BE2C (cell line): ENCODE measurements at regions not wholly inside any gene's neighbourhood (a gene's known extent, or its start where the extent isn't known, plus 50 kb on each side); places are given as distances from the start of the nearest gene placed in this dataset.

Source experiments
- DNase-seq: peaks from one replicate; pipeline ENCODE4 v3.0.0-alpha.2; 2020
- H3K27me3 ChIP-seq: fragments of 250-450 bp; sonication (Bioruptor Pico); 2 replicates; pipeline ENCODE4 v1.5.1; 2020; ENCODE audit warnings: mild to moderate bottlenecking
- H3K36me3 ChIP-seq: fragments of 250-450 bp; sonication (Bioruptor Pico); 2 replicates; pipeline ENCODE4 v1.5.1; 2020; ENCODE audit warnings: mild to moderate bottlenecking
- H3K4me1 ChIP-seq: fragments of 250-450 bp; sonication (Bioruptor Pico); 2 replicates; pipeline ENCODE4 v1.5.1; 2020
- H3K4me3 ChIP-seq: 2 replicates; pipeline ENCODE4 v1.5.1; 2011; ENCODE audit warnings: low read depth, low read length
- H3K9me3 ChIP-seq: fragments of 250-450 bp; sonication (Bioruptor Pico); 2 replicates; pipeline ENCODE4 v1.5.1; 2020
- TF ChIP-seq, protein P1 (sequence below): IDR thresholded peaks from 2 replicates; pipeline ENCODE4 v1.5.1; 2012; ENCODE audit warnings: mild to moderate bottlenecking, low read depth, low read length

DNA sequence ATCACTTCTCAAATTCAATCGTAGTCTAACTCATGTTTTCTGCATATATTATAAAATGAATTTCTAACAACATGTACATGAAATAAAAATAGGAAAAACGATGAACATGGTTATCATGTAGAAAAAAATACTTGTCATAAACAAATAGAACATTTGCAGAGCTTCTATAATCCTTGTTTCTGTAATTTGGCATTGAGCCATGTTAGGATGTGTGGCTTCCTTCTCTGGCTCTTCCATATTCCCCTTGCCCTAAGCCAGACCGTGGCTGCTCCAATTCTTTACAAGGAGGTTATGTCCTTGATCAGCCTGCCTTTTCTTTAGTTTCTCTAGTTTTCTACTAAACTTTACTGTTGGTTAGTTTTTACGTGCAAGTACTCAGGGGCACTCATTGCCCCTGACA is 155.3 kb downstream of the COL6A3 start:
- H3K36me3 ChIP-seq = no peaks in the 10 kb centered on the region
- DNase-seq = no peak
- no peaks in the 10 kb centered on the region for H3K4me1 ChIP-seq
- H3K4me3 ChIP-seq = no peak overlapping the region
- no peaks in the 10 kb centered on the region for H3K9me3 ChIP-seq
- TF ChIP-seq, protein P1, sequence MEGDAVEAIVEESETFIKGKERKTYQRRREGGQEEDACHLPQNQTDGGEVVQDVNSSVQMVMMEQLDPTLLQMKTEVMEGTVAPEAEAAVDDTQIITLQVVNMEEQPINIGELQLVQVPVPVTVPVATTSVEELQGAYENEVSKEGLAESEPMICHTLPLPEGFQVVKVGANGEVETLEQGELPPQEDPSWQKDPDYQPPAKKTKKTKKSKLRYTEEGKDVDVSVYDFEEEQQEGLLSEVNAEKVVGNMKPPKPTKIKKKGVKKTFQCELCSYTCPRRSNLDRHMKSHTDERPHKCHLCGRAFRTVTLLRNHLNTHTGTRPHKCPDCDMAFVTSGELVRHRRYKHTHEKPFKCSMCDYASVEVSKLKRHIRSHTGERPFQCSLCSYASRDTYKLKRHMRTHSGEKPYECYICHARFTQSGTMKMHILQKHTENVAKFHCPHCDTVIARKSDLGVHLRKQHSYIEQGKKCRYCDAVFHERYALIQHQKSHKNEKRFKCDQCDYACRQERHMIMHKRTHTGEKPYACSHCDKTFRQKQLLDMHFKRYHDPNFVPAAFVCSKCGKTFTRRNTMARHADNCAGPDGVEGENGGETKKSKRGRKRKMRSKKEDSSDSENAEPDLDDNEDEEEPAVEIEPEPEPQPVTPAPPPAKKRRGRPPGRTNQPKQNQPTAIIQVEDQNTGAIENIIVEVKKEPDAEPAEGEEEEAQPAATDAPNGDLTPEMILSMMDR = no peak
- H3K27me3 ChIP-seq = no peaks in the 10 kb centered on the region

GRCh38 chr2:237259201-237259600 is 154.8 kb downstream of the COL6A3 start:
- TF ChIP-seq, protein P1 = no peak
- Histone ChIP-seq H3K36me3 (no peaks in the 10 kb centered on the region), H3K9me3 (no peaks in the 10 kb centered on the region), H3K4me3 (no peak overlapping the region), H3K4me1 (no peaks in the 10 kb centered on the region), H3K27me3 (no peaks in the 10 kb centered on the region)
- DNase-seq = no peak

DNA sequence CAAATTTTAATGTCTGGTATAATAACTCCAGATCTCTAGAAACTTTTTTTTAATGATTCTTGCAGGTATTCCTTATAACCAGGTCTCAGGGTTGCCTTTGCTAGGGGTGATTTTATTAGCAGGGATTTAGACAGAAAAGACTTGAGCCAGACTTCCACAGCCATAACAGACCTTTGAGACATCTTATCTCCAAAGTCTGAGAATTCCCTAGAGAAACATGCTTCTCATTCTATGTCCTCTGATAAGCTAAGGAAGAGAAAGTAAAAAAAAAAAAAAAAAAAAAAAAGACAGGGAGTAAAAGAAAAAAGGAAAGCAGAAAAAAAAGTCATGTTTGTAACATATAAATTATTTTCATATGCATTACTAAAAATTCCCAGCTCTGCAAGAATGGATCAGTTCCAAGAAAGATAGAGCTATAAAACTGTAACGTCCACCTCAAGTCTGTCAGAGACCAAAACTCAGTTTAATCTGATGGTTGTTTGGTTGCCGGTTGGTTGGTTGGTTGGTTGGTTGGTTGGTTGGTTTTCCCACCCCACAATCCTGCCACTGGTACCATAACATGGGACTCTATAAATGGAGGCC is 153.8 kb downstream of the COL6A3 start:
- no peaks in the 10 kb centered on the region for H3K4me1 ChIP-seq
- TF ChIP-seq, protein P1 = no peak

DNA sequence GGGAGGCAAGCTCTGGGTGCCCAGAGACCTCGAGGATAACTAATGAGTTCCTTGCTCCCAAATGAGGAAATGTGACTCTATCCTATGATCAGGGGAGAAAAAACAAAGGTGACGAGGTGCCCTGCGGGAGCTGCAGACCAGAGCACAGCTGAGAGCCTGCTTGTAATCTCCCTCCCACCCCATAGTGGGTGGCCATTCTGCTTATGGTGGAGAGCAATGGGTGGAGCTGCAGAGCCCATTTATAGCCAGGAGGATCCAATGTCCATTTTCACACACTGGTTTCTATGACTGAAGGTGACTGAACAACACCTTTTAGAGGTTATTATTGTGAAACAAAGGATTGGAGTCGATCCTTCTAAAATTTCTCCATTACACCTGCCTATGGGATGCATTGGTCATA is 153.3 kb downstream of the COL6A3 start:
- no peak for DNase-seq
- Histone ChIP-seq H3K9me3 (no peaks in the 10 kb centered on the region), H3K27me3 (no peaks in the 10 kb centered on the region), H3K4me1 (no peaks in the 10 kb centered on the region), H3K4me3 (no peak overlapping the region), H3K36me3 (no peaks in the 10 kb centered on the region)
- TF ChIP-seq, protein P1 = no peak

More for the DNA sequence above, 153.8 kb downstream of the COL6A3 start:
- Histone ChIP-seq H3K36me3 (no peaks in the 10 kb centered on the region), H3K27me3 (no peaks in the 10 kb centered on the region), H3K4me3 (no peak overlapping the region), H3K9me3 (no peaks in the 10 kb centered on the region)
- DNase-seq = no peak

DNA sequence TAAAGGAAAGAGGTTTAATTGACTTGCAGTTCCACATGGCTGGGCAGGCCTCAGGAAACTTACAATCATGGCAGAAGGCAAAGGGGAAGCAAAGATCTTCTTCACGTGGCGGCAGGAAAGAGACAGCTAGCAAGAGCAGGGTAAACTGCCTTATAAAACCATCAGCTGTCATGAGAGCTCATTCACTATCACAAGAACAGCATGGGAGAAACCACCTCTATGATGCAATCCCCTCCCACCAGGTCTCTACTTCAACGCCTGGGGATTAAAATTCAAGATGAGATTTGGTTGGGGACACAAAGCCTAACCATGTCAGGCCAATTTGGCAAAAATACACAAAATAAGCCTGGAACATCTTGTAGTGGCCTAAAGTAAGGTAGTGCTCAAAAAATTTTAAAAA is 152.6 kb downstream of the COL6A3 start:
- Histone ChIP-seq H3K9me3 (no peaks in the 10 kb centered on the region), H3K36me3 (no peaks in the 10 kb centered on the region), H3K4me1 (no peaks in the 10 kb centered on the region), H3K27me3 (no peaks in the 10 kb centered on the region), H3K4me3 (no peak overlapping the region)
- DNase-seq = no peak
- TF ChIP-seq, protein P1 = no peak

GRCh38 chr2:237262838-237263771 is 150.9 kb downstream of the COL6A3 start:
- Histone ChIP-seq H3K4me1 (no peaks in the 10 kb centered on the region), H3K9me3 (no peaks in the 10 kb centered on the region), H3K36me3 (no peaks in the 10 kb centered on the region), H3K27me3 (no peaks in the 10 kb centered on the region), H3K4me3 (no peak overlapping the region)
- no peak for DNase-seq
- TF ChIP-seq, protein P1 = no peak
